K562 (cell line): ENCODE measurements at regions not wholly inside any gene's neighbourhood (a gene's known extent, or its start where the extent isn't known, plus 50 kb on each side); places are given as distances from the start of the nearest gene placed in this dataset.

Source experiments
- ATAC-seq: fragments of 200-7000 bp; cut with Tn5 transposase; 3 replicates; pipeline ENCODE4 v1.9.1; 2020; ENCODE audit warnings: moderate library complexity
- BruUV-seq: library from RNA; stranded (reverse); fragments of 400-500 nt; replicated peaks from 2 replicates; lab custom pipeline; 2021; lab: Mats Ljungman, UMichigan
- CTCF ChIA-PET: fragments of 300-600 bp; formaldehyde crosslinking; extraction: SDS; loops from one replicate; lab custom pipeline; 2021; ENCODE audit warnings: low intra/inter-chr PET ratio; lab: Yijun Ruan, JAX
- POLR2A ChIA-PET: fragments of 300-600, 350-650 bp; sonication (Branson Sonifier 250); formaldehyde crosslinking; extraction: SDS; loops from one replicate; lab custom pipeline; 2021; ENCODE audit warnings: antibody characterized with exemption, inconsistent platforms; lab: Yijun Ruan, JAX
- DNase-seq, 4 experiments: peaks; one replicate each; pipeline versions ENCODE4 v3.0.0 to v3.0.0-alpha.2; 2011 to 2018; ENCODE audit warnings: low spot score in 3 of 4, mixed read lengths in 3 of 4; ENCODE audit errors: extremely low read depth in 1 of 4
- FAIRE-seq: peaks from 2 replicates; lab custom pipeline; 2011; peaks lifted over from hg19 to GRCh38; lab: Jason Lieb, UNC
- H2AFZ ChIP-seq: 2 replicates; pipeline ENCODE4 v1.6.0; 2011; ENCODE audit warnings: low read depth, low read length, control low read depth, inconsistent platforms
- H3K27ac ChIP-seq: fragments of 200-600 bp; 3 replicates; pipeline ENCODE4 v1.8.0; 2011; ENCODE audit warnings: low read depth, mild to moderate bottlenecking, control low read depth, inconsistent platforms, low read length, moderate library complexity, mixed read lengths; ENCODE audit errors: extremely low read depth
- H3K27me3 ChIP-seq, 2 experiments: fragments of 300-600 bp in 1 of 2; 2 replicates in 1 of 2; 3 replicates in 1 of 2; pipeline versions ENCODE4 v1.6.0 to v1.8.0; 2011; ENCODE audit warnings: inconsistent platforms in 2 of 2, low read length in 2 of 2, mild to moderate bottlenecking in 1 of 2, mixed read lengths in 1 of 2, moderate library complexity in 1 of 2; ENCODE audit not compliant: control insufficient read depth in 2 of 2, insufficient read depth in 2 of 2
- H3K36me3 ChIP-seq: fragments of 300-600 bp; 3 replicates; pipeline ENCODE4 v1.8.0; 2011; ENCODE audit warnings: mild to moderate bottlenecking, low read length, inconsistent platforms; ENCODE audit not compliant: control insufficient read depth, insufficient read depth
- H3K4me1 ChIP-seq, 2 experiments: fragments of 200-600 bp in 1 of 2; replicated peaks in 1 of 2; 2 replicates in 1 of 2; 3 replicates in 1 of 2; pipeline versions ENCODE4 v1.5.1 to v1.8.0; 2011; ENCODE audit warnings: inconsistent platforms in 2 of 2, low read length in 2 of 2, mild to moderate bottlenecking in 1 of 2, mixed read lengths in 1 of 2, moderate library complexity in 1 of 2; ENCODE audit not compliant: control insufficient read depth in 2 of 2, insufficient read depth in 2 of 2
- H3K4me2 ChIP-seq: 2 replicates; pipeline ENCODE4 v1.6.1; 2011; ENCODE audit warnings: low read length, control low read depth, inconsistent platforms, mixed read lengths; ENCODE audit not compliant: insufficient read depth
- H3K4me3 ChIP-seq: fragments of 200-600 bp; sonication (generic), shearing (Covaris generic); 2 replicates; pipeline ENCODE4 v1.5.1; 2016; ENCODE audit warnings: control low read depth, inconsistent platforms
- H3K79me2 ChIP-seq: fragments of 200-600 bp; 3 replicates; pipeline ENCODE4 v1.8.0; 2011; ENCODE audit warnings: low read length, inconsistent platforms; ENCODE audit not compliant: control insufficient read depth, insufficient read depth
- H3K9ac ChIP-seq, 2 experiments: 2 replicates each; pipeline versions ENCODE4 v1.6.0 to v1.6.1; 2011; ENCODE audit warnings: low read depth in 2 of 2, low read length in 2 of 2, control low read depth in 1 of 2, inconsistent platforms in 1 of 2, mild to moderate bottlenecking in 1 of 2, mixed read lengths in 1 of 2; ENCODE audit not compliant: insufficient read depth in 1 of 2
- H3K9me1 ChIP-seq: one replicate; pipeline ENCODE4 v1.6.0; 2011; ENCODE audit warnings: inconsistent platforms, mild to moderate bottlenecking, low read length, moderate library complexity; ENCODE audit not compliant: control insufficient read depth, insufficient read depth
- H3K9me3 ChIP-seq: replicated peaks from 2 replicates; pipeline ENCODE4 v1.5.1; 2011; ENCODE audit warnings: low read depth, low read length, inconsistent platforms; ENCODE audit not compliant: control insufficient read depth, insufficient read depth
- H4K20me1 ChIP-seq: replicated peaks from 2 replicates; pipeline ENCODE4 v1.6.1; 2011; ENCODE audit warnings: low read length, inconsistent platforms, mixed read lengths; ENCODE audit not compliant: control insufficient read depth, insufficient read depth
- BMI1 ChIP-seq: fragments of 150-350 bp; IDR thresholded peaks from 2 replicates; pipeline ENCODE4 v1.6.1; 2014; ENCODE audit warnings: low read length
- BRD9 ChIP-seq: fragments of 450-650 bp; IDR thresholded peaks from 2 replicates; pipeline ENCODE4 v1.6.1; 2018; ENCODE audit warnings: low read depth; ENCODE audit not compliant: partially characterized antibody
- CBFA2T3 ChIP-seq: fragments of 450-650 bp; IDR thresholded peaks from 2 replicates; pipeline ENCODE4 v1.6.1; 2017
- HNRNPLL ChIP-seq: fragments of 200-400 bp; formaldehyde crosslinking; IDR thresholded peaks from 2 replicates; pipeline ENCODE4 v1.6.1; 2017; ENCODE audit warnings: low read length, low read depth, mild to moderate bottlenecking; ENCODE audit not compliant: poor library complexity, severe bottlenecking
- MAFF ChIP-seq: IDR thresholded peaks from 2 replicates; pipeline ENCODE4 v1.6.1; 2012; ENCODE audit warnings: low read length, improper control_type of control experiment
- MAFG ChIP-seq: fragments of 450-650 bp; conservative IDR thresholded peaks from 2 replicates; pipeline ENCODE4 v1.6.1; 2016; ENCODE audit warnings: missing genetic modification characterization, missing compliant biosample characterization
- MAFK ChIP-seq: IDR thresholded peaks from 2 replicates; pipeline ENCODE4 v1.6.1; 2011; ENCODE audit warnings: low read length, improper control_type of control experiment
- RBM17 ChIP-seq: fragments of 200-400 bp; formaldehyde crosslinking; IDR thresholded peaks from 2 replicates; pipeline ENCODE4 v1.6.1; 2017; ENCODE audit warnings: low read depth, mild to moderate bottlenecking, low read length, borderline replicate concordance
- RCOR1 ChIP-seq, 2 experiments: IDR thresholded peaks; 2 replicates each; pipeline ENCODE4 v1.6.1; 2012; ENCODE audit warnings: low read depth in 2 of 2, low read length in 2 of 2, borderline replicate concordance in 1 of 2, improper control_type of control experiment in 1 of 2
- SAFB ChIP-seq: fragments of 200-400 bp; formaldehyde crosslinking; IDR thresholded peaks from 2 replicates; pipeline ENCODE4 v1.6.1; 2017; ENCODE audit warnings: low read depth, low read length, borderline replicate concordance
- SIRT6 ChIP-seq: IDR thresholded peaks from one replicate; pipeline ENCODE4 v1.6.1; 2012; ENCODE audit warnings: low read depth, mild to moderate bottlenecking, control low read depth, inconsistent platforms, low read length, moderate library complexity
- SMARCE1 ChIP-seq: fragments of 450-650 bp; IDR thresholded peaks from 2 replicates; pipeline ENCODE4 v1.7.1; 2016; ENCODE audit warnings: mild to moderate bottlenecking
- SNIP1 ChIP-seq: fragments of 450-650 bp; IDR thresholded peaks from 2 replicates; pipeline ENCODE4 v1.7.1; 2017; ENCODE audit warnings: low read depth, mild to moderate bottlenecking
- ZBTB1 ChIP-seq: sonication (generic); formaldehyde crosslinking; IDR thresholded peaks from 2 replicates; pipeline ENCODE4 v1.8.1; 2023; ENCODE audit warnings: missing genetic modification reagents, low read depth, mild to moderate bottlenecking, borderline replicate concordance
- ZNF232 ChIP-seq: sonication (generic); formaldehyde crosslinking; IDR thresholded peaks from 2 replicates; pipeline ENCODE4 v1.8.0; 2022; ENCODE audit warnings: mild to moderate bottlenecking, missing genetic modification reagents
- ZNF282 ChIP-seq: sonication (generic); formaldehyde crosslinking; IDR thresholded peaks from 2 replicates; pipeline ENCODE4 v1.8.1; 2023; ENCODE audit warnings: missing genetic modification reagents
- ZNF316 ChIP-seq: fragments of 450-650 bp; IDR thresholded peaks from 2 replicates; pipeline ENCODE4 v1.6.1; 2016
- WGBS: fragments of 100-300 bp; shearing (Covaris generic); methylation state at CpG from one replicate; pipeline ENCODE4 v1.1.6; 2016; ENCODE audit warnings: low coverage, mixed read lengths; ENCODE audit not compliant: insufficient coverage; ENCODE audit errors: missing lambda C conversion rate; 5-methylcytosine and 5-hydroxymethylcytosine counted together
- in situ Hi-C: fragments of 300-500 bp; cut with MboI; formaldehyde crosslinking; loops from 4 replicates; pipeline ENCODE4 v1.15.0; 2018; ENCODE audit warnings: inconsistent platforms, mixed read lengths
- intact Hi-C: fragments of 100-400 bp; cut with micrococcal nuclease; formaldehyde crosslinking; loops from 2 replicates; pipeline ENCODE4 v1.14.2; 2022
- TF ChIP-seq, protein P1 (sequence below), 2 experiments: fragments of 450-650 bp; IDR thresholded peaks; 2 replicates each; pipeline ENCODE4 v1.6.1; 2016; ENCODE audit warnings: mild to moderate bottlenecking in 2 of 2, borderline replicate concordance in 1 of 2, low read depth in 1 of 2, moderate library complexity in 1 of 2

DNA sequence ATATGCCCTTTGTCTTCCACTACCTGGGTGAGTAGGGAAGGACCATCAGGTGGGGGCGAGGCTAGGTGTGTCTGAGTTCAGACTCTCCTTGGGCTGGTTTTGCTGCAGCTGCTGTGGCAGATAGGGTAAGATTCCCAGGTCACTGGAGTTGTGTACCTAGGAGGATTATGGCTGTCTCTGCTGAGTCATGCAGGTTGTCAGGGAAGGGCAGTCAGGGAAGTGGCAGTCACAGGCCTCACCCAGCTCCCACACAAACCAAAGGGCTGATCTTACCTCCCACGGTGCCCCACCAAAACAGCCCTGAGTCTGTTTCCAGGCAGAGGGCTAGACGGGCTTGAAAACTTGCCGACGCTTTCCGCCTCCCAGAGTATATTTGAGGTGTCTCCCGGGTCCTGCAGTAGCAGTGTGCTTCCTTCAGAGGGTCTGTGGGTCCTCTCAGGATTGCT is 201.6 kb upstream of the PLXNA2 start:
- in situ Hi-C loops = no loop called here
- Histone ChIP-seq H2AFZ (peak overlapping the region; percentile 42), H4K20me1 (no peaks in the 10 kb centered on the region), H3K4me3 (no peak overlapping the region), H3K4me2 (peak overlapping the region; percentile 42; the same call in 1 of the 2 replicates), H3K9ac (peak overlapping the region in 1 of 2 experiments; percentile 64; a peak in 1 of 4 replicates), H3K36me3 (no peaks in the 10 kb centered on the region), H3K27ac (no peak overlapping the region; the same call in 2 of the 3 replicates), H3K9me3 (no peaks in the 10 kb centered on the region), H3K4me1 (peaks cover 7% of the 10 kb centered on the region in 2 experiments; a peak in 3 of 5 replicates), H3K27me3 (peaks cover 0 to 4% of the 10 kb centered on the region in 2 experiments; a peak in 1 of 5 replicates), H3K79me2 (no peaks in the 10 kb centered on the region), H3K9me1 (no peaks in the 10 kb centered on the region)
- BruUV-seq = no TSS peak
- 0% methylated on average over 7 of the region's 7 CpGs for WGBS
- POLR2A ChIA-PET = no interaction called here
- peak in 1 of 4 experiments; percentile 30 for DNase-seq
- CTCF ChIA-PET = no interaction called here
- peak; percentile 76 for ATAC-seq
- no peak for FAIRE-seq
- intact Hi-C loops = no loop called here
- TF ChIP-seq SNIP1 (no peak), ZNF282 (CRISPR knock-in tag) (no peak), ZNF316 (peak; percentile 44; the same call in 1 of the 2 replicates), MAFF (peak; percentile 25; the same call in 1 of the 2 replicates), BRD9 (no peak), CBFA2T3 (peak; percentile 15; the same call in 1 of the 2 replicates), RCOR1 (IDR thresholded peaks at IDR 0.05; ENCODE audit: borderline replicate concordance in 1 of 2, low read depth in 2 of 2, low read length in 2 of 2) (no peak), MAFG (peak; percentile 70), SAFB (no peak), SIRT6 (no peak), HNRNPLL (no peak), ZBTB1 (CRISPR knock-in tag) (no peak), RBM17 (no peak), BMI1 (no peak), ZNF232 (CRISPR knock-in tag) (no peak), MAFK (peak; percentile 14; the same call in 1 of the 2 replicates), SMARCE1 (no peak)
- TF ChIP-seq, protein P1, sequence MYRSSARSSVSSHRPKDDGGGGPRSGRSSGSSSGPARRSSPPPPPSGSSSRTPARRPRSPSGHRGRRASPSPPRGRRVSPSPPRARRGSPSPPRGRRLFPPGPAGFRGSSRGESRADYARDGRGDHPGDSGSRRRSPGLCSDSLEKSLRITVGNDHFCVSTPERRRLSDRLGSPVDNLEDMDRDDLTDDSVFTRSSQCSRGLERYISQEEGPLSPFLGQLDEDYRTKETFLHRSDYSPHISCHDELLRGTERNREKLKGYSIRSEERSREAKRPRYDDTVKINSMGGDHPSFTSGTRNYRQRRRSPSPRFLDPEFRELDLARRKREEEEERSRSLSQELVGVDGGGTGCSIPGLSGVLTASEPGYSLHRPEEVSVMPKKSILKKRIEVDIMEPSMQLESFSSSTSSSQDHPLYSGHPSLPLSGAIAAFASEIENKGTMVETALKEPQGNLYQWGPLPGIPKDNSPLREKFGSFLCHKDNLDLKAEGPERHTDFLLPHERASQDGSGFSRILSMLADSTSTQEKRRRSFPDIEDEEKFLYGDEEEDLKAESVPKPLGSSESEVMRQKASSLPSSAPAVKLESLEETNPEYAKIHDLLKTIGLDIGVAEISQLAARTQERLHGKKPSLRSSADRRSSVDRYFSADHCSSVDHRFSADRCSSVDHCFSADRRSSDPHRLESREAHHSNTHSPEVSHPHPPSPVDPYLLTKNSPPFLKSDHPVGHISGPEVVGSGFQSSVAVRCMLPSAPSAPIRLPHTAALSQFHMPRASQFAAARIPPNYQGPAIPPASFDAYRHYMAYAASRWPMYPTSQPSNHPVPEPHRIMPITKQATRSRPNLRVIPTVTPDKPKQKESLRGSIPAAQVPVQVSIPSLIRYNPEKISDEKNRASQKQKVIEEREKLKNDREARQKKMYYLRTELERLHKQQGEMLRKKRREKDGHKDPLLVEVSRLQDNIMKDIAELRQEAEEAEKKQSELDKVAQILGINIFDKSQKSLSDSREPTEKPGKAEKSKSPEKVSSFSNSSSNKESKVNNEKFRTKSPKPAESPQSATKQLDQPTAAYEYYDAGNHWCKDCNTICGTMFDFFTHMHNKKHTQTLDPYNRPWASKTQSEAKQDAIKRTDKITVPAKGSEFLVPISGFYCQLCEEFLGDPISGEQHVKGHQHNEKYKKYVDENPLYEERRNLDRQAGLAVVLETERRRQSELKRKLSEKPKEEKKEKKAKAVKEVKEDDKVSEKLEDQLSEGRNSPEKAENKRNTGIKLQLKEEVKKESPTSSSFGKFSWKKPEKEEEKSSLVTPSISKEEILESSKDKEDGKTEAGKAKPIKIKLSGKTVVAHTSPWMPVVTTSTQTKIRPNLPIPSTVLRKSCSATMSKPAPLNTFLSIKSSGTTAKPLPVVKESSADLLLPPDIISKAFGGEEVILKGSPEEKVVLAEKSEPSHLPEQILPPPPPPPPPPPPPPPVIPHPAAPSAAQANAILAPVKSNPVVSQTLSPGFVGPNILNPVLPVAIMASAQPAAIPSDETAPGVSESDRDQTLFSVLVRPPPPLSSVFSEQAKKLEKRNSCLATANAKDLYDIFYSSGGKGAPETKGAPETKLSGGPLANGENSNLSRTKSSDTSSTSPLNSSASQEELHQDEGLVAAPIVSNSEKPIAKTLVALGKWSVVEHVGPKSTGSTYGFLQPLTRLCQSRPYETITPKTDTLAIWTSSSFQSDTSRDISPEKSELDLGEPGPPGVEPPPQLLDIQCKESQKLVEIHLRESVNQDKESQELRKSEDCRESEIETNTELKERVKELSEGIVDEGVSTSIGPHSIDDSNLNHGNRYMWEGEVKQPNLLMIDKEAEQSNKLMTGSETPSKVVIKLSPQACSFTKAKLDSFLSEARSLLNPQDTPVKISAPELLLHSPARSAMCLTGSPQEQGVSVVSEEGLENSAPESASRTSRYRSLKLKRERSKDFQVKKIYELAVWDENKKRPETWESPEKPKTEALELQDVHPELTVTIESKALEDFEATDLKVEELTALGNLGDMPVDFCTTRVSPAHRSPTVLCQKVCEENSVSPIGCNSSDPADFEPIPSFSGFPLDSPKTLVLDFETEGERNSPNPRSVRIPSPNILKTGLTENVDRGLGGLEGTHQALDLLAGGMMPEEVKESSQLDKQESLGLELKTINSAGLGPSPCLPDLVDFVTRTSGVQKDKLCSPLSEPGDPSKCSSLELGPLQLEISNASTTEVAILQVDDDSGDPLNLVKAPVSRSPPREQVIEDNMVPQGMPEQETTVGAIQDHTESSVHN (IDR thresholded peaks at IDR 0.05; ENCODE audit: borderline replicate concordance in 1 of 2, low read depth in 1 of 2) = no peak
